ENCODE measurements at regions not wholly inside any gene's neighbourhood (a gene's known extent, or its start where the extent isn't known, plus 50 kb on each side); places are given as distances from the start of the nearest gene placed in this dataset.

GRCh38 chr3:159174715-159175692 is 373.1 kb downstream of the MFSD1 start:
- DNase-seq, result no peak

- no peak for DNase-seq
These were observed 376.5 kb downstream of the MFSD1 start for GRCh38 chr3:159178209-159178897.

- no peak for DNase-seq
These were observed 381.1 kb downstream of the MFSD1 start for GRCh38 chr3:159182961-159183360.

DNA sequence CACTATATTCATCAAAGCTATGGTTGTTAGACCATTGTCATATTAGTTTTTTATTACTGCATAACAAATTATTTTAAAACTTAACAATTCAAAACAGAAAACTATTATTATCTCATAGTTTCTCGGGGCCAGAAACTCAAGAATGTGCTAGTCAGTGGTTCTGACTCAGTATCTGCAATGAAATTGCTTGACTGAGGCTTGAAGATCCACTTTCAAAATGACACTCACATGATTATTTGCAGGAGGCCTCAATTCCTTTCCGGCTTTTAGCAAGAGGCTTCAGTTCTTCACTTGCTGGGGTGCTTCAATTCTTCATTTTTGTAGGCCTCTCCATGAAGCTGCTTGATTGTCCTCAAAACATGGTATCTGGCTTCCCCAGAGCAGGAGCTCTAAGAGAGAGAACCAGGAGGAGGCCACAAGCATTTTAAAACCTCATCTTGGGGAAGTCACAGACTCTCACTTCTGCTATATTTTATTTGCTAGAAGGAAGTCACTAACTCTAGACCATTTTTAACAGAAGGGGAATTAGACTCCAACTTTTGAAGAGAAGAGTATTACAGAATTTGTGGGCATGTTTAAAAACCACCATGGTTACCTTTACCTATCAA is 383.7 kb downstream of the MFSD1 start:
- no peak for DNase-seq

DNA sequence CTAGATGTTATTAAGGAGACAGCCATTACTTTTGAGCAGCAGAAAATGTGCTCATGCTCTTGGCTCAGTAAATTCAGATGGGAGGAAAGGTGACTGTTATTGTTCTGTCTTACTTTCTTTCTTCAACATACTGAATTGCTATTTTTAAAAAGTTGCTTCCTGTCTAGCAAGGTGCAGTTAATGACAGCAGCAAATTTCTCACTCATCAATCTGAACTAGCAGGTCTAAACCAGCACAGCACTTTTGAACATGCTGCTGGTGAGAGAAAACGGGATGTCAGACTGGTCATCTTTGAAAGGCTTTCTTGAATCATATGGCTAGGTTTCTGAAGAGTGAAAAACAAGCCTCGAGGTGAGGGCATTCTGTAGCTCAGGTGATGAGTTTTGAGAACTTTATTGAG is 384.7 kb downstream of the MFSD1 start:
- DNase-seq, result no peak

- no peak for DNase-seq
These were observed 385.4 kb downstream of the MFSD1 start for GRCh38 chr3:159187232-159187631.

- no peak for DNase-seq
These were observed 385.9 kb downstream of the MFSD1 start for GRCh38 chr3:159187706-159188105.

GRCh38 chr3:159189994-159190669 is 388.3 kb downstream of the MFSD1 start:
- no peak for DNase-seq

DNA sequence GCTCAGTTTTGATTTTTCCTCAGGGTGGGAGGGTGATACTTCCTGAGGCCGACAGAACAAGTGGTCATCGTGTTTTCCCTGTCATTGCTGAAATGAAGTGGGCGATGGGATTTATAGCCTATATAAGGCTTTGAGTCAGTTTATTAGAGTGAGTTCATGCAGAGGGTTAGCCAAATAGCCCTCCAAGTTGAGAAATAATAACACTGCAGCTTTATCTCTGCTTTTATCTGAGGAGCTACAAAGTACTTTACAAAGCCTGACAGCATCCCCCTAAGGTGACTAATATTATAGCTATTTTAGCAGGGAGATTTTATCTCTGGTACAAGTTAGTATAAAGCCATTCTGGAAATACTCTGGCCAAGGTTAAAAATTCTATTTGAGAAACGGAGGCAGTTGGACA is 389.6 kb downstream of the MFSD1 start:
- no peak for DNase-seq

GRCh38 chr3:159196359-159196758 is 394.5 kb downstream of the MFSD1 start:
- DNase-seq, result no peak

GRCh38 chr3:159200176-159200575 is 398.3 kb downstream of the MFSD1 start:
- no peak for DNase-seq

DNA sequence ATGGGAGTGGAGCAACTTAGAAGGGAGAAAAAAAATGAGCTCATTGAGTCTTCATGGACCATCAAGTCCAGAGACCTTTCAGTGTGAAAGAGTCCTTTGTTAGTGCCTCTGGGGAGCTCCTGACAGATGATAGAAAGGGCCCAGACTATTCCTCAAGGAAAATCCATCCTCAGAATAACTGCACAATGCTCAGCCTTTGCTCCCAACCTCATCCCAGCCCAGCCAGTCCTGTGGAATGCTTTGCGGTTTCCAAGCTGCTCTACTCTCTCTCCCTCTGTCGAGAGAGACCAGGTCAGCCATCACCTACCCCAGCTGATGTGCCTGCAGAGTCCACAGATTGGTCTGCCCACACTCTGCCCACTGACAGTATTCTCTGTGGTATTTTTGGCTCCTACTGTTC is 406.2 kb downstream of the MFSD1 start:
- no peak for DNase-seq

GRCh38 chr3:159209459-159209858 is 407.6 kb downstream of the MFSD1 start:
- DNase-seq, result no peak

GRCh38 chr3:159210336-159210735 is 408.5 kb downstream of the MFSD1 start:
- DNase-seq, result no peak

DNA sequence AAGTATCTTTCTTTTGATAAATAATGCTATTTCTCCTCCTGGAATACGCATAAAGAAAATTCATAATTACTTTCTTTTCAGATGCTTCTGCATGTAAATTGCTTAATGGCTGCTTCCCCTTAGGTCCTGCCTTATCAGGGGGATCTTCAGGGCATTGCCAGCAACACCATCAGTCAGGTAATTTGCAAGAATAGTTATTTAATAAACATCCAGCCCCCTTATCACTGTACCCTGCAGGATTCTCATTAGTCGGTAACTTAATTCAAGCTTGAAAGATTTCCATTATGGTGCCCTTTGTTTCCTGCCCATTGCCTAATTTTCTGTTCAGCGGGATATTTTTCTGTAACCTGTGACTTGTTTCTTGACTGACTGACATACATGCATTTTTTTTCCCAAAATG is 414.5 kb downstream of the MFSD1 start:
- DNase-seq, result no peak

GRCh38 chr3:159219231-159219630 is 417.4 kb downstream of the MFSD1 start:
- no peak for DNase-seq

DNA sequence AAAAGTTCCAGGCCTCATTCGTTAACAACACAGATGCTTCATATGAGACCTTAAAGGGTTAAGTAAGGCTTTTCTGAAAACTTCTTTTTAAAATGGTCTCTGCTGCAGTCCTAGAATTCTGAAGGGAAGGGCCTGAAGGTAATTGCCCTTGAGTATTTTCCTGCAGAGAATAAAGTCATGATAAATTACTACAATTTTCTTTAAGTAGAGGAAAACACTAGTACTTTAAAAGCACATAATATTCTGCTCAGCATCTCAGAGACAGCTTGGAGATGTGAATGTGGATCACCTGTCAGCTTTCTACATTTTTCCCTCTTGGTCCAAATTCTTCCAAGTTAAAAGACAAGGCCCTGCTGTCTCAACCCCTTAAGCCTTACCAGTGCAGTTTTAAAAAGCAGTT is 419.5 kb downstream of the MFSD1 start:
- DNase-seq, result no peak

- DNase-seq, result no peak
These were observed 427.3 kb downstream of the MFSD1 start for GRCh38 chr3:159229116-159229680.

GRCh38 chr3:159232966-159233365 is 431.1 kb downstream of the MFSD1 start:
- DNase-seq, result no peak

DNA sequence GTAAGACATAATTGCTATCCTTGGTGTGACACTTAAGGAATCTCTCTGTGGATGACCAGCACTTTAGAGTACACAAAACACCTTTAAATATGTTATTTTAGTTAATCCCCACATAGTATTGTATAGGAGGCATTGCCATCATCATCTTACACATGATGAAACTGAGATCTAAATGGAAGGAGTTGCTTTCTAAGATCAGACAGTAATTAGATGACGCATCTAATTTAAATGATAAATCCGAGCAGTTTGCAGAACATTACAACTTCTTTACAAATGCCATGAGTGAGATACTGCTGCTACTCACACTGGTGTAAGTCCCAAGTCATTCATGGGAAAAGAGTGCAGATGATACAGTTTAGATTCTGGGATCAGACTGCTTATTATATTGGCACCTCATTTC is 431.9 kb downstream of the MFSD1 start:
- no peak for DNase-seq

DNA sequence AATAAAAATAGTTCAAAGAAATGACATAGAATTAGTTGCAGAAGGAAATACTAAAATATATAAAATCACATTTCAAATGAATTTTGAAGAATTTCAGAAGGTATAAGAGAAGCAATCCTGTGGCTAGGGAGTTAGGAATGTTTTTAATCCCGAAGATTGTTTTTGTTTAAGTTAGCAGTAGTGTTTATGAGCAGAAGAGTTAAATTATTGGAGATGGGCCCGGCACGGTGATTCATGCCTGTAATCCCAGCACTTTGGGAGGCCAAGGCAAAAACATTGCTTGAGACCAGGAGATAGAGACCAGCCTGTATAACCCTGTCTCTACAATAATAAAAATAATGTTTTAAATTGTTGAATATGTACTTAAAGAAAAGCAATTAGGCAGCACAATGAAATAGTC is 432.5 kb downstream of the MFSD1 start:
- DNase-seq, result no peak

- DNase-seq, result no peak
These were observed 434.5 kb downstream of the MFSD1 start for GRCh38 chr3:159236321-159236720.

DNA sequence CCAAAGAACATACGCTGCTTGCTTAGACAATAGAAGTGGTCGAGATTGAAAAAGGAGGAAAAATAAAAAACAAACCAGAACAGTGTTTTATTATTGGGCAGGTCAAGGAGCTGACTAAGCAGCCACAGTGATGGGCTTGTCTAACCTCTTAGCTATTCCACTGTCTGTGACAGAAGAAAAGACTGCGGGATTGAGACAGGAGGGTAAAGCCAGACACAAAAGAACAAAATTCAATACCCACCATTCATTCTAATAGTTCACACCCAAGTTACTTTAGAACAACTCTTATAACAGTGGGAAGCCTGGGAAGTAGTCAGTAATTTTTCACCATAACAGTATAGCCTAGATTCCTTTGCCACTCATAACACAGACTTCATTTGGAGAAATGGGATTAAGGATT is 435.4 kb downstream of the MFSD1 start:
- DNase-seq, result no peak

All from T-helper 1 cell (primary cell).